Amygdala (tissue), 56 donors: ENCODE measurements at regions not wholly inside any gene's neighbourhood (a gene's known extent, or its start where the extent isn't known, plus 50 kb on each side); places are given as distances from the start of the nearest gene placed in this dataset.
"Not testable (repeated sequence)": the region's sequence is repeated elsewhere in the genome, so short reads cannot be mapped to it uniquely, and the experiment has no call there.

Source experiments
- DNase-seq, 56 donors: peaks; one replicate each; lab custom pipeline; 2025; lab: John Stamatoyannopoulos, UW

DNA sequence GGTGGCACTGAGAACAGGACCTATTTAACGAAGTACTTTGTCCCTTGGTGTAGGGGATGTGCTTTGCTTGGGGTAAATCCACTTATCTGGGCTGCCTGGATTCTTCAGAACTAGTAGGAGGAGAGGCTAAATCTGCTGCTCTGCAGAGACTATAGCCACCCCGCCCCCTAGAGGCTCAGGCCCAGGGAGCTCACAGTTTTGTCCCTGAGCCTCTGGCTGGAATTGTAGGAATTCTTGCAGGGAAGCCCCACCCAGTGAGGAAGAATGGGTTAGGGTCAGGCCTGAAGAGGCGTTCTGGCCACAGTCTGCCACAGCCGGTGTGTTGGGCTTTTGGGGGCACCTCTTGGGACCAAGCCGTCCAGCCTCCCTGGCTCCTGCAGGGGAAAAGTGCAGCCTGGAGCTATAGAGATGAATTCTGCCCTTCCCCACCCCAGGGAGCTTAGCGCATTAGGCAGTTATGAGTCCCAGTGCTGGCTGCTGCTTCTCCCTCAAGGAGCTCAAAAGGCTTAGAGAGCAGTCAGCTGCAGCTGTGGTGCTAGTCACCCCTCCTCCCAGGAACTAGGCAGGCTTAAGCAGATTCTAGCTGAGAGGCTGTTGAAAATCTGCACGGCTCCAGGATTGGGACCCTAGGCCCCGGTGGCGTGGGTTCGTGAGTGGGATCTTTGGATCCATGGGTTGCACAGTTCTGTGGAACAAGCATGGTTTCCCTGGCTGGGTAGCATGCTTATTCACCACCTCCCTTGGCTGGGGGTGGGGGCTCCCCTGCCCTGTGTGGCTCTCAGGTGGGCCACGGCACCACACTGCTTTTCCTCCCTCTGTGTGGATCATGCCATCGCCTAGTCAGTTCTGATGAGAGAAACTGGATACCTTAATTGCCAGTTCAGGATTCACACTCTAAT lies 237.4 kb upstream of the TOM1L1 start:
- no peak for DNase-seq

DNA sequence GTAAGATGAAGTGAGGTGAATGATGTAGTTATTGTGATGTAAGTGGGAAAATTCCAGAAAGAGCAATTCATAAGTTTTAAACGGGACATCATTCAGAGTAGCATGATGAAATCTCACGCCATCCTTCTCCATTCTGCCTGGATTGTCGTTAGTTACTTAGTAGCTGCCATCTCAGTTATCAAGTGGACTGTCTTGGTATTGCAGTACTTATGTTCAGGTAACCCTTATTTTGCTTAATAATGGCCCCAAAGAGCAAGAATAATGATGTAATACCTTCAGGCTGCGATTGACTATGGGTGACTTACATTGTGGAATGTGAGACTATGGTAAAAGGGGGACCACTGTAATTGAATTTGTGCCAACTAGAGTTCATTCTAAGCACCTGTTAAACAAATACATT lies 234.1 kb upstream of the TOM1L1 start:
- DNase-seq, result no peak

DNA sequence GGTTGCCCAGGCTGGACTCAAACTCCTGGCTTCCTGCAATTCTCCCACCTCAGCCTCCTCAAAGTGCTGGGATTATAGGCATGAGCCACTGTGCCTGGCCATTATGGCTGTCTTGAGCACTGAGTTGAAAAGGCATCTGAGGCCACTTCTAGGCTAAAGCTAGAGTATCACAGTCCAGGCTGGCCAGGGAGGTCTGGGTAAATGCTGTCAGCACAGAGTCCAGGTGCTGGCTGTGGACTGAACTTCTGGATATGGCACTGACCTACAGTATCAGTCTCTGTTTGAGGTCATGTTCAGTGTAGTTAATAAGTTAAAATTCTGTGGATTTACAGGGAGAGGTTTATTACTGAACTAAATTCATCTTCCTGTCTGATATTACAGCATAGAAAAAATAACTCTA lies 222.5 kb upstream of the TOM1L1 start:
- no peak for DNase-seq

DNA sequence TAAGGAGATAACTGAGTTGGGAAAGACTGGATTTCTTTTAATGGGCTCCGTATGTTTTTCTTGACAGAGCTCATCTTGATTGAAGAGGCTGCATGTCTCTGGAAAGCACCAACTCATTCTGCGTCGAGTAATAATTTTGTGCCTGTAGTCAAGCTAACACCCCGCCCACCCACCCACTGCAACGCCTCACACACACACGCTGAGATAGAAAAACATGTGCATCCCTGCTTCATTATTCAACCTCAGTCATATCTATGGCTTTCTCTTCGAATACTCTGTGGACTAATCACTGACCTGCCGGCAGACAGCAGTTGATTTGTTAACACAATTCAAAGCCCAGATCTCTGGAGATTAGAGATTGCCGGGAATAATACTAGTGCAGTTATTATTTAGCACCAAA lies 220.2 kb upstream of the TOM1L1 start:
- DNase-seq, result peak in 4 of 56 donors; percentile 0 to 5 (median 0)

DNA sequence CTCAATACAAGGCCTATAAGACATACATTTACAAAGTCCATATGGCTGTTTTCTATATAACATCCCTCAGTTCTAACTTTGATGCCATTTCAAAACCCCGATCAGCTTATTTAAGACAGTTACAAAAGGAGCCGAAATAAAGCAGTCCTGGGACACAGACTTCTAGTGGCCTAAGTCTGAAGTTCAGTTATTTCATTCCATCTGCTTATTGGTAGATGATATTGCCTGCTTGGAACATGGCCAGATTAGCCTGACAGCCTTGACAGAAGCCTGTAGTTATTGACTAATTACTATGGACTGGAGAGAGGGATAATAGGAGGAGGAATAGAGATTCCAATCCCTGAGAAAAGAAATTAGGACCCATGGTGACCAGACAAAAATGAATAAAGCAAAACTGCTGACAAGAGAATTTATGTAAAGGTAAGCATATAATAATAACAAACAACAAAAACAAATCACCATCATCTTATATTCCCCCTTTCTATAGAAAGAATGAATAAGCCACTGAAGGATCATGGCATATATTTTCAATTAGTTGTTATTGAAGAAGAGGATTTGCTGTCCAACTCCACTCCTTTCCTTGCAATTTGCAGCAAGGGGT lies 206.3 kb upstream of the TOM1L1 start:
- no peak for DNase-seq

DNA sequence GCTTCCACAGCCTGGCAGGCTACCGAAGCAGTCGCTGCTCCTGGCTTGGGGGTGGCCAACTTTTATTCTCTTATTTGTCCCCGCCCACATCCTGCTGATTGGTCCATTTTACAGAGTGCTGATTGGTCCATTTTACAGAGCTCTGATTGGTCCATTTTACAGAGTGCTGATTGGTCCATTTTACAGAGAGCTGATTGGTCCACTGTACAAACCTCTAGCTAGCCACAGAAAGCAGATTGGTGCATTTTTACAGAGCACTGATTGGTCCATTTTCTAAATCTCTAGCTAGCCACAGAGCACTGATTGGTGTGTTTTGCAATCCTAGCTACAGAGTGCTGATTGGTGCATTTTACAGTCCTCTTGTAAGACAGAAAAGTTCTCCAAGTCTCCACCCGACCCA lies 187.9 kb upstream of the TOM1L1 start:
- DNase-seq, result not testable (repeated sequence)

DNA sequence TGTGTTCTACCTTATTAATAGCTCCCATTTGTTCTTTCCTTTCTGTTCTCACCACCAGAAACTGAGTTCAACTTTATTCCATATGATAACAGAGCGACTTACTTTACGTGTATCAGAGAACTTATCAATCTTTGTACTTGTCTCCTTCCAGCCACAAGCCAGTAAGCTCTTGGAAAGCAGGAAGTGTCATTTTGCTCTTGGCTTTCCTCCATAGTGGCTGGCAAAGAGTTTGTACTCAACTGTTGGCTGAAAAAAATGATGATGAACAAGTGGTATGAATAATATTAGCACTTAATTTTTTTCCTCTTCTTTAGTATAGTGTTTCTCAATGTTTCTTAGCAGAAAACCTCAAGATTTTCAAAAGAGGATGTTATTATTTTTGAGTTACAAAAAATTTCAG lies 182.4 kb upstream of the TOM1L1 start:
- no peak for DNase-seq

DNA sequence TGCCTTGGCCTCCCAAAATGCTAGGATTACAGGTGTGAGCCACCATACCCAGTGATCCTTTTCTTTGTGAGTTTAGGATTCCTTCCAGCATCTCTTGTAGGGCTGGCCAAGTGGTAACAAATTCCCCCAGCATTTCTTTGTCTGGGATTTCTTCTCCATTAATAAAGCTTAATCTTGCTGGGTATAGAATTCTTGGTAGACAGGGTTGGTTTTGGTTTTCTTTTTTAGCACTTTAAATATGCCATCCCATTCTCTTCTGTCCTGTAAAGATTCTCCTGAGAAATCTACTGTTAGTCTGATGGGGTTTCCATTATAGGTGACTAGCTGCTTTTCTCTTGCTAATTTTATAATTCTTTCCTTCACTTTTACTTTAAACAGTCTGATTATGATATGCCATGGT lies 173.0 kb upstream of the TOM1L1 start:
- no peak for DNase-seq

DNA sequence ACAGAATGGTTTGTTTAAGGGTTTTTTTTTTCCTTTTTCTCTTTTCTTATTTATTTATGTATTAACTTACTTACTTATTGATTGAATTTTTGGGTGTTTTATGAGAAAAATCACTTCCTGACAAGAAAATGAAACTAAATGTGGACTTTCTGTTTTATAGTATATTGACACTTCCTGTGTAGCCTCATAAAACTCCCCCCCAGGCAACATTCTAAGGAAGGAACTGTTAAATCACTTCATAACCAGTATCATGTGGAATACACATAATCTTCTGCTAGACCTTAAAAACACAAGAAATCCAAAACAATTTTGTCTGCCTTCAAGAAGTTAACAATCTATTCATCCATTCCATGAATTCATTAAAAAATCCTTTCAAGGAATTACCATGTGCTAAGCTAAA lies 164.1 kb upstream of the TOM1L1 start:
- no peak for DNase-seq

DNA sequence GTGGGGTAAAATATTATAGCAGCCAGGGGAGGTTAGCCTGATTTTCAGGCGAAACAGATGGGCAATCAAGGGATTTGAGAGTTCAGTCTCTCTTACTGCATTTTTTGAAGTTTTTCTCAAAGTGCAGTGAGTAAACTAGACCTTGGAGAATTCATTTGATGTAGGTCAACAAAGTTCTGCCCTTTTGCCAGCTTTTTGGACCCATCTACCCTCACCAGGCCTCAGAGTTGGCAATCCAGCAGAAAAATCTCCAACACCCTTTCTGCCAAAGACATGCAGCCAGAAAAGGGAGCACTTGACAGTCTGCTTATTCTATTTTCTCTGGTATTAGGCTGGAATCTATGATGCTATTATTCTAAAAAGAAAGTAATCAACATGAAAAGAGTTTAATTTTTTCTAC lies 162.2 kb upstream of the TOM1L1 start:
- DNase-seq, result no peak

DNA sequence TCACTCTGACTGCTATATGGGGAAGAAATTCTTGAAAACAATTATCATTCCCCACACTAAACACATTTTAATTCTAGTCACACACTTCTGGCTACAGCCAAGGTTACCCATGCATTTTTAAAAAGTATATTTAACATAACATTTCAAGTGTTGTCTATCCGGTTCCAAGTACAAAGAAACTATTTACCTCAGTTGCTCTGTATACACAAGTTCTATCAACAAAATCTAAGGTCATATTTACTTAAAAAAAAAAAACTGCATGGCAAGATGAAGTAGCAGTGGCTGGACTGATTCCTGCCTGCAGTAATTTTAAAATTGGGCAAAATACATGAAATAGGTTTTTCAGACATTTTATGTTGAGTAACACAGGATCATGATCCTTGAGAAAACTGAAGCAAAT lies 155.9 kb upstream of the TOM1L1 start:
- no peak for DNase-seq

DNA sequence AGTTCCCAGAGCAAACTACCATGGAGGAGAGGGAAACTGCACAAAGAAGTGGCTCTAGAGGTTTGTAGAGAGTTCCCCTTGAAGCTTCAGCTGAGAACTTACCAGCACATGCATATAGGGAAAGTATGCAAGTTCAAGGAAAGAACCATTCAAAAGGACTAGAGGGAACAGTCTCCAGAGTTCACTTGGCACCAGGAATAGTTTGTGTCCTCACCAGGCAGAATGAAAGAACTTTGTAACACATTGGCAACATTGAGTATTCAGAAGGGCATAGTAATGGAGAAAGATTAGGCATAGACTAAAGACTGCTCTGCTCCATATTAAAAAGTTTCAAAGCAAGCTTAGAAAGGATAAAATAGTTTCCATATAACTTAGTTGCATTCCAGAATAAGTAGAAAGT lies 155.4 kb upstream of the TOM1L1 start:
- no peak for DNase-seq

DNA sequence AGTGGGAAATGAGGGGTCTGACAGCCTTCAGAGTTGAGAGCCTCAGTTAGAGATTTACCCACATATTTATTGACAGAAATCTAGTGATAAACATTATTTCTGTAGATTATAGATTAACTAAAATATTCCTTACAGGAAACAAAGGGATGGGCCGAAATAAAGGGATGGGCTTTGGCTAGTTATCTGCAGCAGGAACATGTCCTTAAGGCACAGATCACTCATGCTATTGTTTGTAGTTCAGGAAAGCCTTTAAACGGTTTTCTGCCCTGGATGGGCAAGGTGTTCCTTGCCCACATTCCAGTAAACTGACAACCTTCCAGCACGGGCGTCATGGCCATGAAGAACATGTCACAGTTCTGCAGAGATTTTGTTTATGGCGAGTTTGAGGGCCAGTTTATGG lies 154.8 kb upstream of the TOM1L1 start:
- DNase-seq, result no peak

DNA sequence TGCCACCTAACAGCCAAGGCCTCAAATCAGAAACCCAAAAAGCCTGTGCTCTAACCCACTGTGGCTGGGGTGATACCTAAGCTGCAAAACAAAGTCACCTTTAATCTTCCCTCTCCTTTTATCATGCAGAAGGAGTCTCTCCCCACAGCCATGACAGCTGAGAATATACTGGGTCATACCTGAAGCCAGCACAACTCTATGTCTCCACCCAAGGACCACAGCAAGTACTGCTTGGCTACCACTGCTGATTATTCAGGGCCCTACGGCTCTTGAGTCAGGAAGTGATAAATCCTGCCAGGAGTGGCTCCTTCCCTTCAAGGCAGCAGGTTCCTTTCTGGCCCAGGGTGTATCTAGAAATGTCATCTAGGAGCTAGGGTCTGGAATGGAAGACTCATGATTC lies 151.5 kb upstream of the TOM1L1 start:
- DNase-seq, result no peak

DNA sequence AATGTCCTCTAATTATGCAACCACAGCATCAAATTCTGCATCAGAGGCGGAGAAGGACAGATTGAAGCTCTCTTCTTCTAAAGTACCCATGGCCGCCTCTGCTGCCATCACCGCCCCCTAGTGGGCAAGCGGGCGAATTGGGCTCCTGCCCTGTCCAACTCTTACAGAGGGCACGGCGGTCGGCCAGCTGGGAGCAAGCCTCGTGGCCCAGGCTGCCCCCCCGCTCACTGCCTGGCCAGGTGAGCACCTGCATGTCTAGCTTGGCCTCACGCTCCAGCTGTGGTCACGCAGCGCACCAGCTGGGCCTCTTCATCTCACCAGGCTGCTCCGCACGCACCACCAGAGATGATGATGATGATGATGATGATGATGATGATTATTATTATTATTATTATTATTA lies 146.1 kb upstream of the TOM1L1 start:
- no peak for DNase-seq

DNA sequence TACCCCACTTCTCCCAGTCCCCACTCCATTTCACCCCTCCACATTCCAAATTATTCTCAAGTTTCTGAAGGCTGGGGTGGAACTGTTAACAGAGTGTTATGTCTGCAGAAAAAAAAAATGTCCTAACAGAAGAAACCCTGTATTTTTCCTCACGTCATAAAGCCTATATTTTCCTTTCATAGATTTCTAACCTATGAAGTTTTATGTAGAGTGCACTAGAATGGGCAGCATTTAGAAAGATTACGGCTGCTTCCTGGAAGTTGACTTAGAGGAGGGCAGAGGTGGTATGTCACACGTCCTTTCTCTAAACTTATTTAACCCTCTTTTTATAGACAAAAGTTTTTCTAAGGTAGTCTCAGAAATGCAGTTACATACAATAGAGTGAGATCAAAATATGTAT lies 139.8 kb upstream of the TOM1L1 start:
- DNase-seq, result no peak

DNA sequence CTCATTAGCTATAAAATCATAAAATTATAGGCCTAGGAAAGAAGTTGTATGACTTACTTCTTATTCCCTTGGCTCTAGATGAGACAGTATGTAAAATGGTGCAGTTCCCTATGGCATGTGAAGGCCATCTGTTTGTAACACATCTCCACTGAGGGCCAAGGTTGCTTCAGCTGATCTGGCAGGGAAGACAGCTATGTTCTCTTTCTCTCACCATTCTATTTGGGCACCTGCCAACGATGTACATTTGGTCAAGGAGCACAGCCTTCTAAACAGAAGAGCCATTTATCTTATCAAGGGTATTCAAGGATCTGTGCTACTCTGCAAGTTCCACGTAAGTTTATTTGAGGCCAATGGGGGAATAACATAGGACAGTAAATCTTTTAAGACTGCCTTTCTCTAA lies 129.8 kb upstream of the TOM1L1 start:
- DNase-seq, result no peak

DNA sequence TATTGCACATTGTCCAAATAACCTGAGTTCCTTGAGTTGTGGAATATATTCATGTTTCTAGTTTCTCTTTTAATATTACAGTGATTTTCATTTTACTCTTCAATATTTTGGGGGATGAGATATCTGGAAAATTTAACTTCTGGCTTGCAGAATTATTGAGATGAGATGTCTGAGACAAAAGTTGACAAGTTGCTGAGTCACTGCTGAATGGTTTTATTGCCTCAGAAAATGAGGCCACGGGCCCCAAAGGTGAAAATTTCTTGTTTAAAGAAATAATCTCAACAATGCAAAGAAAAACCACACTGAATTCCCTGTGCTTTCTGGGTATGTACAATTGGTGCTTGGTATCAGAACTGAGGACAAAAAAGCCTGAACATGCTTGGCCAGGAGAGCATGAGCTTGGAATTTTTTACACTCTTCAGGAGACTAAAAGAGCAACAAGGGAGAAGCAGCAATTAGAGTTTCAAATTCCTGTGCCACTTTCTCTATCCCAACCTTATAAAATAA lies 129.2 kb upstream of the TOM1L1 start:
- no peak for DNase-seq

DNA sequence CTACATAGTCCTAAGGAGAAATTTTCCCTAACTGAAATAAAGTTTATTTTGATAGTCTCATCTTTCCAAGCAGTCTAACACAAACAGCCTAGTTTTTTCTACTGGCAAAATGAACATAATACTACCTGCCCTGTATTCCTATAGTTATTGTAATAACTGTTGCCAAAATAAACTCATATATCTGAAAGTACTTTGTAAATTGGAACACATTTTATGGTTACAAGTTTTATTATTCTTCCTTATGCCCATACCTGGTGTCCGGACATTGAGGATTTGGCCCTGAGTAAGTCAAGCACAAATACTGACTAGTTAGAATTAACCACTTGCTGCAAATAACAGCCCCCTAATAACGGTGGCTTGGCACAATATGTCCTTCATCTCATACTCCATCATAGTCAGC lies 120.4 kb upstream of the TOM1L1 start:
- DNase-seq, result no peak

DNA sequence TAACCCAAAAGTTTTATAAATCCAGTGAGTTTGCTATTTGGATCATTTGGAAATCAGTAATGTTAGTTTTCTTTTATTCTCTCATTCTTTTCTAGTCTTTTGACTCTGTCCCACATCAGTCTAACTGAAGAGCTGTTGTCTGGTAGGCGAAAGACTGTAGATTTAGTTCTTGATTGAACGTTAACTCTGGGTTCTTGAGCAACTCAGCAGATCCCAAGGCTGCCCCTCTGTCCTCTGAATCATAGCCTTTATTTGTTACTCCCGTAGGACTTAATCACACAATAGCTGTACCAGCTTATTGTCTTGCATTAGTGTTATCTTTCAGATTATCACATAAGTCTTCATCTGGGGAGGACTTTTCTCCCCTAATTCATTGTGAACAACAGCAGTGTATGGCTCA lies 119.3 kb upstream of the TOM1L1 start:
- no peak for DNase-seq

DNA sequence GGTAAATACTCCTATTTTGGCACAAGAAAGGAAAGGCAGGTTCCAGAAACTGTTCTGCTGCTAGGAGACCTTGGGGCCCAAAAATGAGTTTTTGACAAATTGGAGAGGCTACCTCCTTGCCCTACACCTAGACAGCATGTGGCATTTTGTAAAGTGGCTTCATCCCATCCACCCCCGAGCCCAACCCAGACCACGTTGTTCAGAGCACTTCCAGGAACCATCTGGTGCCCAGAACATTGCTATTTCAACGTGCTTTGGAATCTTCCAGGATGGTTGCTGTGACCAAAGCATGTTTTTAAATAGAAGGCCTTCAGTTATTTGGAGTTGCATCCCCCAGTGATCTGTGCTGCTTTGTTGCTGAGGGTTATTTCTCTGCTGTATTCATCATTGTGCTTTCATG lies 116.3 kb upstream of the TOM1L1 start:
- no peak for DNase-seq

DNA sequence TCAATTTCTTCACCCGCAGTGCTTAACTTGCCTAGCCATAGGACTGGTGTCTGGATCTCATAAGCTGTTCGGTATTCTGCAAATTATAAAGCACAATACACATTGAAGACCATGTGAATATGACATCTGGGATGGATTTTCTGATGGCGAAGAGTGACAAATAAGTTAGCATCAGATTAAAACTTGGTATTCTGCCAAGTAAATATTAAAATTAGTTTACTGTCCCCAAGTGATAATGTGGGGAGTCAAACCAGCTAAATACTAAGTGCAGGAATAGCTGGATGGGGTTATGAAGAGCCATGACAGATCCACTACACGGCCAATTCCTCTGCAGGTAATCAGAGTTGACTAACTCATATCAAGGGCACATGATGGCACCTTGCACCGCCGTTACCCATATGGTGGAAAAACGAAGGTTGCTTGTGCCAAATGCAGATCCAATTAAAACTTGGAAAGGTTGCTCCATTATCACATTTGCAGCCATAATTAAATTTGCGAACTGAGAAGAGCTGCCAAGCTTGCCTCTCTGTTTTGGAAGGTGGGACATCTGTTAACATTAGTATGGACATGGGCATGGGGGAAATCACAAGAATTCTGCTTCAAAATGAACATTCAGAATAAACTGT lies 114.9 kb upstream of the TOM1L1 start:
- DNase-seq, result no peak
